HG02852 (cell line): ENCODE measurements at regions not wholly inside any gene's neighbourhood (a gene's known extent, or its start where the extent isn't known, plus 50 kb on each side); places are given as distances from the start of the nearest gene placed in this dataset.
A peak's percentile ranks its signal among the peaks of the same experiment; 100 is the strongest.

Experiments used
- ATAC-seq: cut with Tn5 transposase; IDR thresholded peaks from one replicate; pipeline ENCODE4 v1.9.1; 2021; ENCODE audit warnings: mild to moderate bottlenecking, moderate library complexity; ENCODE audit not compliant: unreplicated experiment

- no peak for ATAC-seq
Measured at GRCh38 chr10:3631701-3632330, 153.2 kb downstream of the KLF6 start.

DNA sequence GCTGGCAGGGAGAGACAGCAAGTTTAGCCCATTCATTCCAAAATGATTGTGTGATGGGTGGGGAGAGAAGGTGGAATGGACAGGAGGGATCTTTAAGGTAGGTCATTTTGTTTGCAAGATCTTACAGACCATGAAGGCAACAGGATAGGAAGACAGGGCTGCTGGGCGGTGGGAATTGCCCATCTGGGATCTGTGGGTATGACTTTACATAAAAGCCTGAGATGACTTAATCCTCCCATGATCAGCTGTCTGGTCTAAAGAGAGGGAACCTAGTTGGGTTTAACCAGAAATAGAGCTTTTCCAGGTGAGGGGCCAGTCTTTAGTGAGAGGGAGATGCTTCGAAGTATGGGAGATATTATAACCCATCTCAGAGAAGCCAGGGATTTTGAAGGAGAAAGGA is 153.7 kb downstream of the KLF6 start:
- no peak for ATAC-seq

DNA sequence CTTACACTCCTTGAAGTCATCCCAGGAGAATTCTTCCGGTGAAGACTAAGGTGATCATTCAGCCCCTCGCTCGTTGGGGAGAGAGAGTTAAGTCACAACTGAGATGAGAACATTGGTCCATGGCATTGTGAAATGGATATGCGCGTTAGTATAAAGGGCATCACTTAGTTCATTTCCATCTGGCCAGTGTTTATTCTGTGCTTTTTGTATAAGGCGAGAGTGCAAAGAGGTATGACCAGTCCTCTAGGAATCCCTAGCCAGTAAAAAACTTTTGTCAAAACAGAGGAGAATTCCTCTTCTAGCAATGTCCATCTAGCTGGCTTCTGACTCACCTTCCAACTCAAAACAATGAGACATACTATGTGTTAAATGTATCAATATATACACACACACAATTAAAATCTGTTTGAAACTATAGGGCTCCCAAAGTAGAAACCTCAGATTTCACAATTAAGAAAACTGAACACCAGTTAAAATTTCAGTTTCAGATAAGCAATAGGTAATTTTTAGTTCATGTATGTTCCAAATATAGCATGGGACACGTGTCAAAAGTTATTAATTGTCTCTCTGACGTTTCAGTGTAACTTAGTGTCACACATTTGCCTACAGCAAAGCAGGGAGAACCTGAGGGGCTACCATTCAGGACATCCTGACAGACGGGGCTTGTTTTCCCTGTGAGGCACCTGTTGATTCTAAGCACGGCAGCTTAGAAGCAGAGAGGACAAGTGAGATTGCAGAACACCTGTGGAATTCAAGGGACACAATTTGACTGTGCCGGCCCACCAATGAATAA is 158.9 kb downstream of the KLF6 start:
- ATAC-seq: peak; percentile 58

GRCh38 chr10:3624367-3624766 is 160.6 kb downstream of the KLF6 start:
- ATAC-seq: no peak

GRCh38 chr10:3623746-3624145 is 161.3 kb downstream of the KLF6 start:
- ATAC-seq: peak; percentile 54

DNA sequence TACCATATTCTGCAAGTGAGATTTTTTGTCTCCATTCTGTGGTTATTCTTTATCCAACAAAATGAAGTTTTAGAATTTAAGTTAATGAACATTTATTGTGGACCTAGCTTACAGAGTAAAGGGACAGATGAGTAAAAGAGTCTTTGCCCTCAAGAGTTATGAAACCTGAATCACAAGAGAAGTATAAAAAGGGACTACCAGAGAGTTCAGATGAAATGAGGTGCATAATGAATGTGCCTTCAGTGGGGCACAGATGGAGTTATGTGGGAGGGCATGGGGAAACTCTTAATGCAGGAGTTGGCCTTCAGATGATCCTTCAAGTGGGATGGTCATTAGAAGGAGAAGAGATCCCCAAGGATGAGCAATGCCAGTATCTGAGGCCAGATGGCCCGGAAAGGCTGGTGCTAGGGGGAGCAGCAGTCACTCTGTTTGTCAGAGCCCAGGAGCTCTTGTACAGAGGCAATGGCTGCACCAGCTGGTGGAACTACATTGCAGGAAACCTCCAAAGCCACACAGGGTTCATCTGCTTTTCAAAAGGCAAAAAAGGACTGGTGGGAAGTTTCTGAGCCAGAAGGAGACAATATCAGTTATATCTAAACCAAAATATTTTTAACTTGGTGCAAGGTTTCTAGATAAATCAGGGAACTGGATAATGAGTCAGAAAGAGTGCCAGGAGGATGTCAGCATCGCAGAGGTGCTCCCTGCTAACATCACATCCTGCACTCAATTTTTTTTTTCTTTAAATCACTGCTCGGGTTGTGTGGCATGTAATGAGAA is 162.0 kb downstream of the KLF6 start:
- ATAC-seq: peak; percentile 51

DNA sequence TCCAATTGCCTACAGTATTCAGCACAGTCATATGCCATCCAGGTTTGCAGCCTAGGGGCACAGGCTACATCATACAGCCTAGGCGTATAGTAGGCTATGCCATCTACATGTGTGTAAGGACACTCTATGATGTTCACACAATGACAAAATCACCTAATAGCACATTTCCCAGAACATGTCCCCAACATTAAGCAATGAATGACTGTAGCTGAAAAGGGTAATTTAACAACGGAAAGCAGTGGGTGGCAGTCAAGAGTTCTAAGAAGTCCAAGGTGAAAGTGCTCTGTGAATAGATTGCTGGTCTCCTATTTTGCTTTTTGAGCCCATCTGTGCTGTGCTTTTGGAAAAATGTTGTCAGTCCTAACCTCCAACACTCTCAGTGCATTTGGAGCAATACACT is 162.6 kb downstream of the KLF6 start:
- ATAC-seq: no peak

- ATAC-seq: no peak
Measured at GRCh38 chr10:3620818-3621217, 164.2 kb downstream of the KLF6 start.

DNA sequence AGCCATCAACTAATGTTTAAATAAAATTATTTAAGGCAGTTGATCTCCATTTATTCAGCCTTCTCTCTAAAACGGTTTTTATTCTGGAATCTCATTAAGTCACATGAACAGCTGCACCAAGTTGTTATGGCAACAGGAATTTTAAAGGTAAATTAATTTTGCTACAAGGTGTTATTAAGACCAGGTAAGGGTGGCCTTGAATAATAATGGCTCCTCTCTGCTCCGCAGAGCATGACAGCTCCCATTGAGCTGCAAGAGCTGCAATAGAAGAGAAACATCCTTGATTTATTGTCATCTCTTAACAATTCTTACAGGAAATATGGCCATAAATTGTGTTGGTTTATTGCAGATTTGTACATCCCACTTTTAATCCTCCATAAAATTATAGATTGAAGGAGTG is 165.8 kb downstream of the KLF6 start:
- no peak for ATAC-seq

DNA sequence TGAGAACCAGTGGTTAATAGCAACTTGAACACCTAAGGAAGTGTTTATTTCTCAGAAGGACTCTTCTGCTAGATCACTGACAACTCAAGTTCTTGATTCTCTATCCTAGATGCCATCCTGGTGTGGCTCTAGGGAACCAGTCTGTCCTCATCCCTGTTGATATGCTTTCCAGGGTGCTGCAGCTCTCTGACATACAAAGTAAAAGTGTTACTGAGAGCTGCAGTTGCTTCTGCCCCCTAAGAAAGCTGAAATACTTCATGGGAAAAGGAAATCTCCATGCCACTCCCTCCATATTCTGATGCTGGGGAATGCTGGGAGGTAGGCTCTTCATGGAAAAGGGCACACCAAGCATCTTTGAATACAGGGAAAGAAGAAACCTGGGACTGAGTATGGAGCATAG is 168.1 kb downstream of the KLF6 start:
- no peak for ATAC-seq

GRCh38 chr10:3613318-3613717 is 171.7 kb downstream of the KLF6 start:
- ATAC-seq: no peak

DNA sequence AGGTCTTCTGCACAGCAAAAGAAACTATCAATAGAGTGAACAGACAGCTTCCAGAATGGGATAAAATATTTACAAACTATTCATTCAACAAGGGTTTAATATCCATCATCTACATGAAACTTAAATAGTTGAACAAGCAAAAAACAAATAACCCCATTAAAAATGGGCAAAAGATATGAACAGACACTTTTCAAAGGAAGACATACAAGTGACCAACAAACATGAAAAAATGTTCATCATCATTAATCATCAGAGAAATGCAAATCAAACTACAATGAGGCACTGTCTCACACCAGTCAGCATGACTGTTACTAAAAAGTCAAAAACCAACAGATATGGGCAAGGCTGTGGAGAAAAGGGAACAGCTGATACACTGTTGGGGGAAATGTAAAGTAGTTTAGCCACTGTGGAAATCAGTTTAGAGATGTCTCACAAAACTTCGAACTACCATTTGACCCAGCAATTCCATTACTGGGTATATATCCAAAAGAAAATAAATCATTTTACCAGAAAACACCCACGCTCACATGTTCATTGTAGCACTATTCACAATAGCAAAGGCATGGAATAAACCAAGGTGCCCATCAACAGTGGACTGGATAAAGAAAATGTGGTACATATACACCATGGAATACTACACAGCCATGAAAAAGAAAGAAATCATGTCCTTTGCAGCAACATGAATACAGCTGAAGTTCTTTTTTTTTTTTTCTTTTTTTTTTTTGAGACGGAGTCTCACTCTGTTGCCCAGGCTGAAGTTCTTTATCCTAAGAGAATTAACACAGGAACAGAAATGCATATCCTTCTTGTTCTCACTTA is 172.6 kb downstream of the KLF6 start:
- ATAC-seq: no peak

DNA sequence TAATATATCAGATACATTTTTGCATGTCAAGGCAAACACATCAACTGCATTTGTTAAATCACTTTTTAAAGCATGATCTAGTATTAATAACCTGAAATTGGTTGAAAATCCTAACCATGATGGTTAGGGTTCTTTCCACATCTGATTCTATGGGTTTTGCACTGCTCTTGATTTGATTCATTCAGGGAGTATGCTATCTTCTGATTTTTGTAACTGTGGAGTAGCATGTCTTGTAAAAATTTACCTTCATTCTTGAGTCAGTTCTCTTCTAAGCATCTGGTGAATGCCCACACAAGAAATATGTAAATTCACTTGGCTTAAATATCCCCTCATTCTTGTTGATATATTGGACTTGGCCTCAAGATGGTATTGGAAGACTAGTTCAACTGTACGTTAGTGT is 178.7 kb downstream of the KLF6 start:
- ATAC-seq: no peak

- ATAC-seq: no peak
Measured at GRCh38 chr10:3605882-3606281, 179.1 kb downstream of the KLF6 start.

DNA sequence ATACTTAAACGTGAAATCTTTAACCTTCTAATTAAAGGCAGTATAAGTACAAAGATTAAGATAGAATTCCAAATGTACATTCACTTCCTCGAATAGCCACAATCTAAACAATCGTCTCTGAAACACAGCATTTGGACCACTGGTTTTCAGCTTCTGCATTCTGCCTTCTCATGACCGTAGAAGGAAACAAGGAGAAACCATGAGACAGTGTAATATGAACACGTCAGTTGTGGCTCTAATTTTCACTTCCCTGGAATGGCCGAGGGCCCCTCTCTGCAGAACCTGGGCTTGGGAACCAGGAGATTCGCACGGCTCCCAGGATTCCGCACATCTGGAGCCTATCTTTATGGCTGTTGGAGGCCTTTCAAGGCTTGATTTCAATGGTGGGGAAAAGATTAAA is 189.3 kb downstream of the KLF6 start:
- no peak for ATAC-seq

GRCh38 chr10:3593611-3594010 is 191.4 kb downstream of the KLF6 start:
- no peak for ATAC-seq

DNA sequence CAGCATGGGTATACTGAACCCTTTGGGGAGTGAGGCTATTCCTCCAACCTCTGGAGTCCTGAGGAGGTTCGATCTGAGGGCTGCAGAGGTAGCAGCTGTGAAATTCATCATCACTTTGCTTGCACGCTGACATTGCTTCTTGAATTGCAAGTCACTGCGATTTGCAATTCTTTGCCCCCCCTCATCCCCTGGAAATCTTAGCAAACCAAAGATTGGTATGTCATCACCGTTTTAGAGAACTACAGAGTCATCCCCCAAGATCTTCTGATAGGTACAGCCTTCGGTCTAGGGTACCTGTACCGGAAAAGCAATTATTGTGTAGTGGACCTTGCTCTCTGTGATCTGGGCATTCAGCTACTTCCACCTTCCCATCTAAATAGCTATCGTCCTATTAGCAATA is 192.6 kb downstream of the KLF6 start:
- ATAC-seq: no peak

GRCh38 chr10:3588816-3589215 is 196.2 kb downstream of the KLF6 start:
- ATAC-seq: no peak

GRCh38 chr10:3588346-3588745 is 196.7 kb downstream of the KLF6 start:
- no peak for ATAC-seq

GRCh38 chr10:3584926-3585784 is 199.9 kb downstream of the KLF6 start:
- ATAC-seq: no peak
